ENCODE measurements at regions not wholly inside any gene's neighbourhood (a gene's known extent, or its start where the extent isn't known, plus 50 kb on each side); places are given as distances from the start of the nearest gene placed in this dataset.

DNA sequence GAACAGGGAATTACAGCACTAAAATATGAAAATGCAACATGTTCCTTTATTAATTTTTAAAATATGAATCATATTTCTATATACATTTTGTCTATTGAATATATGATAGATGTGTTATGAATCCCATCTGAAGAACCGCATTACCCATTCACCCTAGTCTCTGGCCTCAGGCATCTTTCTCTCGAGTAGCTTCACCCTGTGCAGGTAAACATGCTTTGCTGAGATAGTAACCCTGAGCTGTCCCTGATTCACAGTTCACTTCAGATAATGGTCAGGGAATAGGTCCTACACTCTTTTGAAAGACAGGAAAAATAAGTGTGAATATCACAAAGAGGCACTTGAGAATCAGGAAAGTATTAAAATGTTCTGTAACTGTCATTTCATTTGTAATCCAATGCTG, 766.8 kb downstream of the IRX1 start:
- intact Hi-C loops (cut with DNase I), result no loop called here
- Histone ChIP-seq H3K4me1 (ENCODE audit: control insufficient read depth in 1 of 2, insufficient read depth in 2 of 2, low read length in 2 of 2) (no peaks in the 10 kb centered on the region), H3K27ac (ENCODE audit: low read depth in 1 of 2, low read length in 2 of 2) (no peak overlapping the region), H3K27me3 (ENCODE audit: control insufficient read depth in 1 of 2, insufficient read depth in 2 of 2, low read length in 1 of 2) (no peaks in the 10 kb centered on the region), H3K9me3 (ENCODE audit: control insufficient read depth, low read length) (no peaks in the 10 kb centered on the region), H3K36me3 (ENCODE audit: control insufficient read depth in 1 of 2, insufficient read depth in 2 of 2, low read length in 1 of 2) (no peaks in the 10 kb centered on the region), H3K4me3 (ENCODE audit: low read length in 2 of 2) (no peak overlapping the region)
- WGBS, 2 donors, result 76 to 80% methylated on average over 2 of the region's 2 CpGs
- DNase-seq (no peak), ATAC-seq (ENCODE audit: low FRiP score) (no peak)

DNA sequence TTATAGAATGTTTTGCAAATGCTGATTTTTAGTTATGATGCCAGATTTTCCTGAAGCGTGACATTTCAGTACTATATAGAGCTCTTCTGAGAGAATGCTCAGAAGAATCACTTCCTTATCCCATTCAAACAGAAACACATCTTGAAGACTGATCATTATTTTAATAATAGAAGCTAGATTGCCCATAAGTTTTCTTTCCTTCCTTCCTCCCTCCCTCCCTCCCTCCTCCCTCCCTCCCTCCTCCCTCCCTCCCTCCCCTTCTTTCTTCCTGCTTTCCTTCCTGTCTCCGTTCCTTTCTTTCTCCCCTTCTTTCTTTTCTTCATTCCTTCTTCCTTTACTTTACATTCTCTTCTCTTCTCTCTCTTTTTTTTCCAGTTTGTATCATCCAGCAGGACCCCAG, 767.4 kb downstream of the IRX1 start:
- WGBS, 2 donors, result 17 to 45% methylated on average over 2 of the region's 2 CpGs
- intact Hi-C loops (cut with DNase I), result no loop called here
- Histone ChIP-seq H3K4me1 (ENCODE audit: control insufficient read depth in 1 of 2, insufficient read depth in 2 of 2, low read length in 2 of 2) (no peaks in the 10 kb centered on the region), H3K9me3 (ENCODE audit: control insufficient read depth, low read length) (no peaks in the 10 kb centered on the region), H3K27ac (ENCODE audit: low read depth in 1 of 2, low read length in 2 of 2) (no peak overlapping the region), H3K4me3 (ENCODE audit: low read length in 2 of 2) (no peak overlapping the region), H3K36me3 (ENCODE audit: control insufficient read depth in 1 of 2, insufficient read depth in 2 of 2, low read length in 1 of 2) (no peaks in the 10 kb centered on the region), H3K27me3 (ENCODE audit: control insufficient read depth in 1 of 2, insufficient read depth in 2 of 2, low read length in 1 of 2) (no peaks in the 10 kb centered on the region)
- ATAC-seq (ENCODE audit: low FRiP score), result no peak
- DNase-seq, result no peak

DNA sequence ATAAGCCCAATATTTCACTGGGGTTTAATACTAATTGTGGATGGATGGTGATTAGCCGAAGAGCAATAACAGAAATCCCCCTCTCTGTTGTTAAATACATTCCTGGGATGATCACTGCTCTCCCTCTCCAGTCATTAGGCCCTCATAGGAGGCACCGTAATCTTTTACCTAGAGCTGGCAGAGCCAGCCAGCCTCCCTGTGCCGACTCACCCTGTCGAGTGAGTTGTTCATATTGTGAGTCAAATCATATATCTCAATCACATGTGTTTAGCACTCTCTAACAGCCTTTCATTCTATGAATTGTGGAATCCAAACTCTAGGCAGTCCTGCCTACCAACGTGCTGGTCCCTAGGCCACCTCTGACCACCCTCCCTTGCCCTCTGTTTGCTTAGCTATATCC, 771.0 kb downstream of the IRX1 start:
- intact Hi-C loops (cut with DNase I), result no loop called here
- no peaks in the 10 kb centered on the region for H3K27me3 ChIP-seq (ENCODE audit: control insufficient read depth in 1 of 2, insufficient read depth in 2 of 2, low read length in 1 of 2)
- no peak overlapping the region for H3K4me3 ChIP-seq (ENCODE audit: low read length in 2 of 2)
- no peak overlapping the region for H3K27ac ChIP-seq (ENCODE audit: low read depth in 1 of 2, low read length in 2 of 2)
- DNase-seq, result no peak
- H3K4me1 ChIP-seq (ENCODE audit: control insufficient read depth in 1 of 2, insufficient read depth in 2 of 2, low read length in 2 of 2), result no peaks in the 10 kb centered on the region
- H3K36me3 ChIP-seq (ENCODE audit: control insufficient read depth in 1 of 2, insufficient read depth in 2 of 2, low read length in 1 of 2), result no peaks in the 10 kb centered on the region
- no peaks in the 10 kb centered on the region for H3K9me3 ChIP-seq (ENCODE audit: control insufficient read depth, low read length)
- 76 to 78% methylated on average over 5 of the region's 5 CpGs for WGBS, 2 donors
- no peak for ATAC-seq (ENCODE audit: low FRiP score)

GRCh38 chr5:4370218-4370617, 769.9 kb upstream of the ADAMTS16 start:
- Histone ChIP-seq H3K36me3 (ENCODE audit: control insufficient read depth in 1 of 2, insufficient read depth in 2 of 2, low read length in 1 of 2) (no peaks in the 10 kb centered on the region), H3K4me3 (ENCODE audit: low read length in 2 of 2) (no peak overlapping the region), H3K9me3 (ENCODE audit: control insufficient read depth, low read length) (no peaks in the 10 kb centered on the region), H3K4me1 (ENCODE audit: control insufficient read depth in 1 of 2, insufficient read depth in 2 of 2, low read length in 2 of 2) (no peaks in the 10 kb centered on the region), H3K27me3 (ENCODE audit: control insufficient read depth in 1 of 2, insufficient read depth in 2 of 2, low read length in 1 of 2) (no peaks in the 10 kb centered on the region), H3K27ac (ENCODE audit: low read depth in 1 of 2, low read length in 2 of 2) (no peak overlapping the region)
- intact Hi-C loops (cut with DNase I), result no loop called here
- DNase-seq (no peak), ATAC-seq (ENCODE audit: low FRiP score) (no peak)
- WGBS, 2 donors, result 16 to 21% methylated on average over 6 of the region's 6 CpGs

GRCh38 chr5:4372481-4372880, 767.6 kb upstream of the ADAMTS16 start:
- Histone ChIP-seq H3K9me3 (ENCODE audit: control insufficient read depth, low read length) (no peaks in the 10 kb centered on the region), H3K27ac (ENCODE audit: low read depth in 1 of 2, low read length in 2 of 2) (no peak overlapping the region), H3K4me1 (ENCODE audit: control insufficient read depth in 1 of 2, insufficient read depth in 2 of 2, low read length in 2 of 2) (no peaks in the 10 kb centered on the region), H3K36me3 (ENCODE audit: control insufficient read depth in 1 of 2, insufficient read depth in 2 of 2, low read length in 1 of 2) (no peaks in the 10 kb centered on the region), H3K4me3 (ENCODE audit: low read length in 2 of 2) (no peak overlapping the region), H3K27me3 (ENCODE audit: control insufficient read depth in 1 of 2, insufficient read depth in 2 of 2, low read length in 1 of 2) (peaks cover 0 to 1% of the 10 kb centered on the region in 2 donors)
- ATAC-seq (ENCODE audit: low FRiP score) (no peak), DNase-seq (no peak)
- WGBS, 2 donors, result 74 to 85% methylated on average over 1 of the region's 1 CpG
- intact Hi-C loops (cut with DNase I), result no loop called here

GRCh38 chr5:4373051-4373820, 766.9 kb upstream of the ADAMTS16 start:
- no peak for DNase-seq
- intact Hi-C loops (cut with DNase I), result no loop called here
- Histone ChIP-seq H3K27me3 (ENCODE audit: control insufficient read depth in 1 of 2, insufficient read depth in 2 of 2, low read length in 1 of 2) (peaks cover 0 to 1% of the 10 kb centered on the region in 2 donors), H3K9me3 (ENCODE audit: control insufficient read depth, low read length) (no peaks in the 10 kb centered on the region), H3K27ac (ENCODE audit: low read depth in 1 of 2, low read length in 2 of 2) (no peak overlapping the region), H3K36me3 (ENCODE audit: control insufficient read depth in 1 of 2, insufficient read depth in 2 of 2, low read length in 1 of 2) (no peaks in the 10 kb centered on the region), H3K4me1 (ENCODE audit: control insufficient read depth in 1 of 2, insufficient read depth in 2 of 2, low read length in 2 of 2) (no peaks in the 10 kb centered on the region), H3K4me3 (ENCODE audit: low read length in 2 of 2) (no peak overlapping the region)
- ATAC-seq (ENCODE audit: low FRiP score), result no peak
- 44 to 55% methylated on average over 6 of the region's 6 CpGs for WGBS, 2 donors

- no peak for ATAC-seq (ENCODE audit: low FRiP score)
- peaks cover 0 to 1% of the 10 kb centered on the region in 2 donors for H3K27me3 ChIP-seq (ENCODE audit: control insufficient read depth in 1 of 2, insufficient read depth in 2 of 2, low read length in 1 of 2)
- H3K27ac ChIP-seq (ENCODE audit: low read depth in 1 of 2, low read length in 2 of 2), result no peak overlapping the region
- intact Hi-C loops (cut with DNase I), result no loop called here
- H3K4me1 ChIP-seq (ENCODE audit: control insufficient read depth in 1 of 2, insufficient read depth in 2 of 2, low read length in 2 of 2), result no peaks in the 10 kb centered on the region
- no peaks in the 10 kb centered on the region for H3K9me3 ChIP-seq (ENCODE audit: control insufficient read depth, low read length)
- no peaks in the 10 kb centered on the region for H3K36me3 ChIP-seq (ENCODE audit: control insufficient read depth in 1 of 2, insufficient read depth in 2 of 2, low read length in 1 of 2)
- DNase-seq, result no peak
- H3K4me3 ChIP-seq (ENCODE audit: low read length in 2 of 2), result no peak overlapping the region
- WGBS, 2 donors, result 69 to 82% methylated on average over 7 of the region's 7 CpGs
Observed at GRCh38 chr5:4374866-4375265, 765.3 kb upstream of the ADAMTS16 start.

GRCh38 chr5:4375640-4376039, 764.5 kb upstream of the ADAMTS16 start:
- Histone ChIP-seq H3K4me1 (ENCODE audit: control insufficient read depth in 1 of 2, insufficient read depth in 2 of 2, low read length in 2 of 2) (no peaks in the 10 kb centered on the region), H3K36me3 (ENCODE audit: control insufficient read depth in 1 of 2, insufficient read depth in 2 of 2, low read length in 1 of 2) (no peaks in the 10 kb centered on the region), H3K9me3 (ENCODE audit: control insufficient read depth, low read length) (no peaks in the 10 kb centered on the region), H3K27me3 (ENCODE audit: control insufficient read depth in 1 of 2, insufficient read depth in 2 of 2, low read length in 1 of 2) (peaks cover 0 to 1% of the 10 kb centered on the region in 2 donors), H3K4me3 (ENCODE audit: low read length in 2 of 2) (no peak overlapping the region), H3K27ac (ENCODE audit: low read depth in 1 of 2, low read length in 2 of 2) (no peak overlapping the region)
- intact Hi-C loops (cut with DNase I), result no loop called here
- no peak for ATAC-seq (ENCODE audit: low FRiP score)
- DNase-seq, result no peak
- WGBS, 2 donors, result 89 to 94% methylated on average over 7 of the region's 7 CpGs

DNA sequence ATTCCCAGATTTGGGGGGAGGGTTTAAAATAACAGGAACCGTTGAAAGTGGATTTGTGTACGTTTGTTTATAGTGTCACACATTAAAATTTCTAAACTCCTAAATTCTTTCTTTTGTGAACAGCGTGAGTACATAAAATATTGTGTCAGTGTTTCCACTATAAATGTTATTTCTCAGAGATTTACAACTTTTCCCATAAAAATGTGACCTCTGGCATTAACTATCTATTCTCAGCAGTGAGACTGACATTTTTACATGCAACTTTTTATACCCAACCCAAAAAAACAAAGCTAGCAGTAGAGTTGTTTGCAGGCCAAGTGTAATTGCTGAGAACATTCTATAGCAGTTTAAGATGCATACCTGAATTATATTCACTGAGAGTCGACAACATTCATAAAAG, 757.0 kb upstream of the ADAMTS16 start:
- DNase-seq (no peak), ATAC-seq (ENCODE audit: low FRiP score) (no peak)
- intact Hi-C loops (cut with DNase I), result no loop called here
- Histone ChIP-seq H3K36me3 (ENCODE audit: control insufficient read depth in 1 of 2, insufficient read depth in 2 of 2, low read length in 1 of 2) (no peaks in the 10 kb centered on the region), H3K4me1 (ENCODE audit: control insufficient read depth in 1 of 2, insufficient read depth in 2 of 2, low read length in 2 of 2) (no peaks in the 10 kb centered on the region), H3K4me3 (ENCODE audit: low read length in 2 of 2) (no peak overlapping the region), H3K27me3 (ENCODE audit: control insufficient read depth in 1 of 2, insufficient read depth in 2 of 2, low read length in 1 of 2) (no peaks in the 10 kb centered on the region), H3K9me3 (ENCODE audit: control insufficient read depth, low read length) (no peaks in the 10 kb centered on the region), H3K27ac (ENCODE audit: low read depth in 1 of 2, low read length in 2 of 2) (no peak overlapping the region)
- 28 to 38% methylated on average over 4 of the region's 4 CpGs for WGBS, 2 donors
